ENCODE measurements at regions not wholly inside any gene's neighbourhood (a gene's known extent, or its start where the extent isn't known, plus 50 kb on each side); places are given as distances from the start of the nearest gene placed in this dataset.

DNA sequence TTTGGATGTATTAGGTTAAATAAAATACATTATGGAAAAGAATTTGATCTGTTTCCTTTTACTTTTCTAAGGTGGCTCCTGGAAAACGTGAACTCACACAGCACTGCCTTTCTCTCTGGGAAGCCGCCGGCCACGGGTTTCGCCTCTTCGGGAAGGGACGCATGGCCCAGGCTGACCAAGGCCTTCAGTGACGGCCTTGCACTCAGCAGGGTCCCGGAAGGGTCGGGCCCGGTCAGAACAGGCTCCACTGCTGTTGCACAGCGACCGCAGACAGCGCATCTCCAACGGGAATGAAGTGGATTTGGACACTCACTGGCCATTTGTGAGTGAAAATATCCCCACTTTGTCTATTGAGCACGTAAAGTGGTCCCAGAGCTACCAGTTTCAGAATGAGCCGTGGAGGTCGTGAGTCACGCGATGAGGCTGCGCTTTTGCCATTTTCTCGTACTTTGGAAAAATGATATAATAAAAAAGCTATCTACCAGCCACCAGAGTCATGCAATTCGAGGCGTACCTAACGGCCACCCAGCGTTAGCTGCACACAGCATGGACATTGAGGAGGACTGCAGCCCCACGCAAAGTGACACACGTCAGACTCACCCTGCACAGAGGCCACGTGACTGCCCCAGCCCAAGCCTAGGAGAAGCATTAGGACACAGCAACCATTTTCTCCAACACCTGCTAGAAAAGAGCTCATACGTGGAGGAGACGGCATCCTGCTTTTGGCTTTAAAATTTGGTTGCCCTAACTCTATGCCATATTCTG lies 244.3 kb downstream of the TTLL2 start:
- no peak for DNase-seq

DNA sequence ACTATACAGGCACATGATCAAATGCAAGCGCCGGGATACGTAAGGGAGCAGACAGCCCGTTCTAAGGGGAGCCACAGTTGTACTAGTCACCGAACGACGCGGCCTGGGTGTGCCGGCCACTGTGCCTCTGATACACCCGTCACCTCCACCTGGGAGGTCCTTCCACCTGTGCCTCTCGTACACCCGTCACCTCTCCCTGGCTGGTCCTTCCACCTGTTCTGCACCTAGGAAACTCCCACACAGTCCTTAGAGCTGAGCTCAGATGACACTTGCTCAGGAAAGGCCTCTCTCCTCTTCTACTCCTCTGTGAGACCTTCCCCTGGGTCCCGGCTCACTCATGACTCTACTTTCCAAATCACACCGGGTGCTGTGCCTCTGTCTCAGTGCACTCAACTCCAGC lies 245.0 kb downstream of the TTLL2 start:
- no peak for DNase-seq

DNA sequence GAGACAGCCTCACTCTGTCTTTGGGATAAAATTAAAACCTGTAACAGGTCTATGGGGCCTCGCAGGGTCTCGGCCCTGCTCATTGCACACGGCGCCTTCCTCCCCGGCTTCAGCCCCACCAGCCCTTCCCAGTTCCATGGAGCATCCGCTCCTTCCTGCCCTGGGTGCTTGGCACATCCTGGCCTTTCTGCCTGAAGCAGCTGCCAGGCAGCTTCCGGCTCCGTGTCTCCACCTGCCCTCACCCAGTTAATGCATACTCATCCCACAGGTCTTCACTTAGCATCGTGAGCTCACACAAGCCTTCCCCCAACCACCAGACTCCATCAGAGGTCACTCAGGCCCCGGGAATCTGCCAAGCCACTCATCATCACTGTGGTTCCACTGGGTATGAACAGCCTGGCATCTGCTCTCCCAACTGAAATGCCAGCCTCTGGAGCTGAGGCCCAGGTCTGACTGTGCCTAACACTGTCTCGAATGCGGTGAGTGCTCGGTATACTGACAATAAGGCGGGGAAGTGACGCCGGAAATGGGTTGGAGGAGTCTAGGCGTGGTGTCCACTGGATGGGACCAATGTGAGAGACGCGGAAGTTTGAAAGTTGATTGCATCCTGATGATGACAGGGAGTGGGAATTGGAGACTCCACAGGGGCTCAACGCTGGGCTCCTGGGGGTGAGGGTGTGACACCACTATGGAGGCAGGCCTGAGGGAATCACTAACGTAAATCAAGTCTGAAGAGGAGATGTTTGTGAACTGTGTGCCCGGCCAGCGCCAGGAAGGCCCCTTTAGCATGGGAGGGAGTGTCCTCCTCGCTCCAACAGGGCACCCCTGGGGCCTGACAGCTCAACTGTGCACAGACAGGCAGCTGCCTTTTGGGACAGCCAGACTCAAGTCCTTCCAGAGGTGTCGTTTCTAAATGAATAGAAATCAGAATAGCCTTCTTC lies 245.8 kb downstream of the TTLL2 start:
- no peak for DNase-seq

DNA sequence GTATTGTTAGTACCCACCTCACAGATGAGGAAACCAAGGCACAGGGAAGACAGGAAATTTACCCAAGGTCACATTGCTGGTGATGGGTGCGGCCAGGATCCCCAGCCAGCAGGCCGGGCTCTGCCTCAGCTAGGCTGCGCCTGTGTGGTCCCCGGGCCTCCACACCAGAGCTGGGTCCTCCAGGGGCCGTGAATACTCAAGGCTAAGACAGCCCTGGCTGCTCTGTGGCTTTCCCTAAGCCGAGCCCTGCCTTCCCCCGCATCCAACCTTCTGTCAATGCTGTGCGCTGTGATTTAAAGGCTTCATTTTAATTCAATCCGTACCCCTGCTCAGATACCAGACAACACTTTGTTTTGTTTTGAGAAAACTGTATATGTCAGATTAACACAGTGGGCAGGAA lies 246.7 kb downstream of the TTLL2 start:
- DNase-seq = no peak

DNA sequence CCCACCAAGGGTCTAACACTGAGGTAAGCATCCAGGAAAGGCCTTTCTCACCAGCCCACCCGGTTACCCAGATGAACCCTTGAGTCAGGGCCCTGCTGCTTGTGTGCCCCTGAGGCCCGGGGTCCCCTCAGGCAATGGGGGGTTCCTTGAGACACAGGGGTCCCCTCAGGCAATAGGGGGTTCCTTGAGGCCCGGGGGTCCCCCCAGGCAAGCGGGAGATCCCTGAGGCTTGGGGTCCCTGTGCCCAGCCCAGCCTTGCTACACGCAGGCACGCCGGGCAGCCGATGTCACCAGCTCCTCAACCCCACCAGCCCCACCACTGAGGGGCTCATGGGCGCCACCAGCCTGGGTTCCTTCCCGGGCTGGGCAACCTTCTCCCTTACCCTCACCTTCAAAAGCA lies 247.2 kb downstream of the TTLL2 start:
- no peak for DNase-seq

DNA sequence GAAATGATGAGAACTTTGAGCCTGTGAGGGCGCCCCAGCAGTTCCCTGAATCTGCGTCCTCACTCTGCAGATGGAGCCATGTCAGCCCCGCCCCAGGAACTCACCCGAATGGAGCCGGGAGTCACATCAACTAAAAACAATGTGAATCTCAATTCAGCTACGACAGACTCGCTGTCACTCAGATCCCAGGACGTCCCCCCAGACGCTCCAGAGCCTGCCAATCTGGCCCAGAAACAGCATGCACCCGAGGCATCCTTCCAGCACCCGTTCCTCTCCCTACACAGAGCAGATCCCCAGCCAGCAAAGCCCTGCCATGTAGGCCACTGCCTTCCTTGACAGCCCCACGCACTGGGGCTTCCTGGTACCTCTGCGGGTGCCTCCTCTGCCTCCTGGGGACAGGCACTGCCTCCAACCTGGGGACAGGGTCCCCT lies 248.0 kb downstream of the TTLL2 start:
- DNase-seq = no peak

DNA sequence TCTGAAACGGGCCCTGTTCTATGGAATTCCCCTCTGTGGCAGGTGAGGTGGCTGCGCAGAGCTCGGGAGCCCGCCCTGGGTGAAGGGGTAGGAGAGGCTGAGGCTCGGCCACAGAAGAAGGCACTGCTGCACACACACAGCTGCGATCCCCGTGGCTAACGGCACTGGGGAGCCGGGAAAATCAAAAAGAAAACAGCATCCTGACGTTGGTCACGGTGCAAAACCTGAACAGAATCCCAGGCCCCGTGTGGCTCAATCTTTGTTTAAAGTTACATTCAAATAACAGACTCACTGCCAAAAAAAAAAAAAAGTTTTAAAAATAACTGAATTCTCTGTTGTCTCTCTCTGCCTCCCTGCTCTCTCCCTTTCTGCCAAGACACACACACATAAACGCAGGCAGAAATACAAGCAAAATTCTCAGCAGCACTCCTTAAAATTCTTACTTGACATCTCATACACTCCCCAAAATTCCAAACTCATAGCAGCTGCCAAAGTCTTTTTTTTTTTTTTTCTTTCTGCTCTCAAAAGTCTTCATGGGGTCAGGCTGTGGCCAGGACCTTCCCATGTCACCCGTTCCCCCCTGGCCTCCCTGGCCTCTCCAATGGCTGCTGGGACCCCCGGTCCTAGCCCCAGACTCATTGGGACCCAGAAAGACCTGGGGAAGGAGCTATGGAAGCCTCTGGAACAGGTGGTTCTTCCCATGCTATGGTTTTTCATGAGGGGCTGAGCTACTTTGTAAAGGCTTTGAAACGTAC lies 248.8 kb downstream of the TTLL2 start:
- no peak for DNase-seq

DNA sequence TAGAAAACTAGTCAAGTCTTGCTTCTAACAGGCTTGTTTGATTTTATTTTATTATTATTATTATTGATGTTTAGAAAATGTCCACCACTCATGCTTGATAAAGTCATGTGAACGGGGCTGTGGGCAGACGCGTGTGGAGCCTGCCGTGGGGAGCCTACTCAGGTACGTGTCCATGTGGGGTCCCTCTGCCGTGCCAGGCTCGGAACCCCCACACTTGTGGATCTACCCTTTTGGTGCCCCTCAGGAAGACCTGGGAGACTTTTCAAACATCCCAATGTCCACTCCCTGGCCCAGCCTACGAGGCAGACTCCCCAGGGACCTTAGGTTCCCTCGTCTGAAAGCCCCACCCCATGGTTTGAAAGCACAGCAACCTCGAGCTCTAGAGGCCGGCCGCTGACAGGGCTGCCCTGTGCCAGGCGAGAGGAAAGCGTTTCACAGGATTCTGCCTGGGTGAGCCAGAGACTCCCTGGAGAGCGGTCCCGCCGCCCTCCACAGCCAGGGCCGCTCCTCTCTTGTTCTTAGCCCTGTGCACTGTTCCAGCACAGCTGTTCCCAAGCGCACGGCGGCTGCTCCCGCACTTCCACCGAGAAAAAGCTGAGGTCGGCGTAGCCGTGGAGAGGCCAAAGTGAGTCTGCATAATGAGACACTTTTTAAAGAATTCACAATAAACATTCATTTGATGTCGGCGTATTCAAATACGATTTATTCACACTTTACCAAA lies 249.7 kb downstream of the TTLL2 start:
- no peak for DNase-seq

DNA sequence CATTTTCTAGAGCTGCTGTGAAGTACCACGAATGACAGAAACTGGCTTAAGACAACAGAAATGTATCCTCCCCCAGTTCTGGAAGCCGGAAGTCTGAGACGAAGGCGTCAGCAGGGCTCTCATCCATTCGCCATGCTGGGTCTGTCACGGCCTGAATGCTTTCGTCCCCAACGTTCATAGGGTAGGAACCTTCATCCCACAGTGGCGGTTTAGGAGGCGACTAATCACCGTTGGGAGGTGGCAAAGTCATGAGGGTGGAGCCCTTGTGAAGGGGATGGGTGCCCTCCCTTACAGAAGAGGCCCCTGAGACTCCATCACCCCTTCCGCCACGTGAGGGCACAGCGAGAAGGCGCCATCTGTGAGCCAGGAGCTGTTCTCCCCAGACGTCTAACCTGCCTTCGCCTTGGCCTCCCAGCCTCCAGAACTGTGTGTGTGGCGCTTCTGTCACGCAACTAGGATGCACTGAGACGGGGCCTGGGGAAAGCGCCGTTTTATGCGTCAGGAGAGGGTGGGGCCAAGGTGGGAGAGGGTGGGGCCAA lies 250.3 kb downstream of the TTLL2 start:
- DNase-seq = no peak

DNA sequence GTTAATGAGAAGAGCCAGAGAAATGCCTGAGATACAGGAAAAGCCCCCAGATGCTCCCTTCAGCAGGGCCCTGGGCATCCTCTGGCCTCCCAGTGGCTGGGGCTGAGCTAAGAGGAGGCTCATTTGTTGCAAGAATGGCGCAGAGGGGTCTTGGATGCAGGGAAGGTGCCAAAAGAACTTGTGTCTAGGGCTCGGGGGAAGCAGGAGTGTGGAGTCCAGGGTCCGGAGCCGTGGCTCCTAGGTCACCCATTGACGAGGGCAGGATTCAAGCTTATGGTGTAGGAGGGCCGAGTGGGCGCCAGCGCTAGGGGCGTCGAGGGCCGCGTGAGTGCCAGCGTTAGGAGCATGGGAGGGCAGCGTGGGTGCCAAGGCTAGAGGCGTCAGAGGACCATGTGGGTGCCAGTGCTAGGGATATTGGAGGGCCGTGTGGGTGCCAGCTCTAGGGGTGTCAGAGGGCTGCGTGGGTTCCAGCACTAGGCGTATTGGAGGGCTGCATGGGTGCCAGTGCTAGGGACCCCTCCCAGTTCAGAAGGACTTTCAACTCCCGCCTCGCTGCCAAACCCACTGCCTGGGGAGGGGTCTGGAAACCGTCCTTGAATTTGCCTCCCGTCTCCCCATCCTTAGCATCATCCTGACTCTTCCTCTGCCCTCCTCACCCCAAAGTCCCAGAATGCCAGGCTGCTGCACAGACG lies 250.5 kb upstream of the AFDN start:
- DNase-seq = no peak

DNA sequence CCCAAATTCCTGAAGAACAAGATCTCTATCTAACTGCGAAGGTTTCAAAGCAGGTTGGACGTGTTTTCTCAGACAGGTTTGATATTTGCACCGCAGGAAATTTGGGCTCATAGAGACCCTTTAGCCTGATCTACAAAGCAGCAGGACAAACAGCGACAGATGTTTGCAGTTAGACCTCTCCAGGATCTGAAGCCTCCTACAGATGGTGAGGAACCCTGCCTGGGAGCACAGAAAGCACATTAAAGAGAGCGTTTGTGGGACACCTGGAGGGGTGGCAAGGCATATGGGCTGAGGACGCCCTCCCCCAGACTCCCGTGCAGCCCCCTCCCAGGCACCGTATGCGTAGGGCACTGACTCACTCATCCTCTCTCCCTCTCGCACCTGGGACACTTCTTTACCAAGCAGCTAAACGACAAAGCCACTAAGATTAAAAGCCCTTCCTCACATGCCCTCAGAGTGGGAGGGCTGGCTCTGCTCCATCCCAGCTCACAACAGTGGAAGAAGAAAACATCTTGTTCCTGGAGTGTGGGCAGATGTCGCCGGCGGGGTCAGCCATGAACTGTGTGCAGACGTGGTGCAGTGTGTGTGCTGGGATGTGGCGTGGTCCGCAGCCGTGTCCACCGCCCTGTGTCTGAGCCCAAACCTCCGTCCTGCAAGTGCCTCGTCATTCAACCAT lies 249.7 kb upstream of the AFDN start:
- no peak for DNase-seq

DNA sequence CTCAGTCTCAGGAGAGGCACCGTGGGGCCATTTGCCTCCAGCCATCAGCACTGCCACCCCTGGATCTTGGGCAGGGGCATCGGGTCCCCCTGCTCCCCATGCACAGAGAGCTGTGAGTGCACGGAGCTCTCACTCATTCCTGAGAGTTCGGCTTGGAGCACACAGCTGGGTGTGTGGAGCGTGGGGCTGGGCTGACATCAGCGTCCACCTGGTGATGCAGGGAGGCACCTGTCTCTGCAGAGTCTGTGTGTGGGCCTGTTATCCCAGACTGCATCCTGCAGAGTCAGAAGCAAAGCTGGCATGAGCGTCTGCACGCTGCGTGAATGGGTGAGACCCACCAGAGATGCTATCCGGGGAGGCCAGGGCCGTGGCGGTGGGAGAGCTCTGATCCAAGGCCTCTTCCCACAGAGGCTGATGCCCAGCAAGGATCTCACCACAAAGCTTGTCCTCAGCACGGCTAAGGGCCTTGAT lies 248.8 kb upstream of the AFDN start:
- no peak for DNase-seq

DNA sequence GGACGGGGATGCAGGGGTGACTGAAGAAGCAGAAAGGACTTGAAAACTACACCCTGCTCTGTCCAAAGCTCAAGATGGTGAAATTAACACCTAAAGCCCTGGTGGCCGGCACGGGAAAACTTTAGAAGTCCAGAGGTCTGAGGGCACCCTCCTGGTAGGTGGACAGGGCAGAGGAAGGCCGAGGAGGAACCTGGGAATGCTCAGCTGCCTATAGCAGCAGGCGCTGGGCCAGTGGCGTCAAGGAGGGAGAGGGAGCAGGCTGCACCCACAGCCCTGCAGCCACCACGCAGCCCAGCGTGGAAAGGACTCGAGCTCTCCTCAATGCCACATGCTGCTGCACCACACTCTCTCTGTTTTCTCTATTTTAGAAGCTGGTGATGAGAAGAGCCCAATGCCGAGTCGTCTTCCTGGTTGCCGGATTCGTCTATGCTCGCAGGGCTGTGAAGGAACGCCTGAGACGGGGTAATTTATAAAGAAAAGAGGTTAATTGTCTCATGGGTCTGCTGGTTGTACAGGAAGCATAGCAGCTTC lies 248.3 kb upstream of the AFDN start:
- DNase-seq = no peak

DNA sequence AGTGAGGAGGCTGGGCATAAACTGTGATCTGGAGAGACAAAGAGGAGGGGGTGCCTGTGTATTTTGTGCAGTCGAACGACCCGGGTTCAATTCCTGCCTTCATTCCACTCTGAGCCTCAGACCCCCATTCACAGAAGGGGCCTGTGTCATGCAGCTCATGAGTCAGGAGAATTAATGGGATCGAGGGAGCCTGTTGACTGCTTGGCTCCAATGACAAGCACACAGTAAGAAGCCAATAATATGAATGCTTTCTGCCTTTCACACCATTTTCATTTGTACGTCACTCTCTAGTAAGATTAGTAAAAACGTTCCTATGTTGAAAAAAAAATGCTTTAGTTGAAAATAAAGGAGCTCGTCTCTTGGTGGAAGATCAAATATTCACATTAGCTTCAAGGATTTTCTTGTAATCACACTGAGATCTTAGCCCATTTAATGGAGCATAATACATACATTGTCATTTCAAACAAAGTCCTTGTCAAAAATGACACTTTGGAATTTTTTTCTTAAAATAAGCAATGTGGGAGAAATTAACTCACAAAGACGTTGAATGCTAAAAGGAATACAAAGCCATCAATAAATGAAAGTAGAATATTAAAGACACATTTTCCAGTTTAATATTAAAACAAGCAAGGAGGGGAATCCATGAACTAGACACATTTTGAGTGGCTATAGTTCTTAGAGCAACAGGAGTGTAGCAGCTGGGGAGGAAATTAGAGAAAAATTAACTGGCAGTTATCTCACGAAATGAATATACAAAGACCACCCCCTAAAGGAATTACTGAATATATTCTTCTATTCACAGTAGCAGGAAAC lies 246.7 kb upstream of the AFDN start:
- no peak for DNase-seq

DNA sequence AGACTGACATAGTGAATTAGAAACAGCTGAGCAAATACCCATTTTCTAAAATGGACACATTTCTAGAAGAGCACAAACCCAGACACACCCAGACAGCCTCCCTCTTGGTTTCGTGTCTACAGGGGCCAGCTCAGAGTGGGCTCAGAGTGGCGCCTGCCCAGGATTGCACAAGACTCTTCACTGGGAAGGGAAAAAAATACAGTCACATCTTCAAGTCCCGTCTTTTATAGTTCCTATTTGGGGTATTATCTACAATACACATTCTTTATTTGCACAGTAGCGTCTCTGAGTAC lies 246.1 kb upstream of the AFDN start:
- no peak for DNase-seq

DNA sequence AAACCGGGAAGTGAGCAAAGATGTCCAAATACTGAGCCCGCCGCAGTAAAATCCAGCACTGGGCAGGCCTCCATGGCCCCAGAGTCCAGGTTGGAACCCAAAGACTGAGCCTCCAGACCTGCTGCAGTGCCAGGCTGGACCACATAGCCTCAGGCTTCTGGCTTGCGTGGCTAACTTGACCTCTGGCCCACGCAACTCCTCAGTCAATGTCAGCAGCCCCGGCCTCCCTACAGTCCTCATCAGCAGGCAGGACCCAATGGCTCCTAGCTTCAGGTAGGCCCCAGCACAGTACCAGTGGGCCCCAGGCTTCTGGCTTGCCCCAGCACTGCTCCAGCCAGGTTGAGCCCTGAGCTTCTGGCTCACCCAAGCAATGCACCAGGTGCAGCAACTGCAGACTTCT lies 245.1 kb upstream of the AFDN start:
- DNase-seq = no peak

DNA sequence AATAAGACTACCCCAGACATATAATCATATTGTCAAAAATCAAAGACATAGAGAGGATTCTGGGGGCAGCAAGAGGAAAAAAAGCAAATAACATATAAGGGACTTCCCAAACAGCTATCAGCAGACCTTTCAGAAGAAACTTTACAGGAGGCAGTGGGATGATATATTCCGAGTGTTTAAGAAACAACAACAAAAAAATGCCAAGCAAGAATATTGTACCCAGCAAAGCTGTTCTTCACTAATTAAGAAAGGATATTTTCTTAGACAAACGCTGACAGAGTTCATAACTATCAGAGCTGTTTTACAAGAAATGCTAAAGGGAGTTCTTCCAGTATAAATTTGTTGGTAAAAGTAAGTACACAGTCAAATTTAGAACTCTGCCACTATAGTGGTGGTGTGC lies 243.3 kb upstream of the AFDN start:
- no peak for DNase-seq

DNA sequence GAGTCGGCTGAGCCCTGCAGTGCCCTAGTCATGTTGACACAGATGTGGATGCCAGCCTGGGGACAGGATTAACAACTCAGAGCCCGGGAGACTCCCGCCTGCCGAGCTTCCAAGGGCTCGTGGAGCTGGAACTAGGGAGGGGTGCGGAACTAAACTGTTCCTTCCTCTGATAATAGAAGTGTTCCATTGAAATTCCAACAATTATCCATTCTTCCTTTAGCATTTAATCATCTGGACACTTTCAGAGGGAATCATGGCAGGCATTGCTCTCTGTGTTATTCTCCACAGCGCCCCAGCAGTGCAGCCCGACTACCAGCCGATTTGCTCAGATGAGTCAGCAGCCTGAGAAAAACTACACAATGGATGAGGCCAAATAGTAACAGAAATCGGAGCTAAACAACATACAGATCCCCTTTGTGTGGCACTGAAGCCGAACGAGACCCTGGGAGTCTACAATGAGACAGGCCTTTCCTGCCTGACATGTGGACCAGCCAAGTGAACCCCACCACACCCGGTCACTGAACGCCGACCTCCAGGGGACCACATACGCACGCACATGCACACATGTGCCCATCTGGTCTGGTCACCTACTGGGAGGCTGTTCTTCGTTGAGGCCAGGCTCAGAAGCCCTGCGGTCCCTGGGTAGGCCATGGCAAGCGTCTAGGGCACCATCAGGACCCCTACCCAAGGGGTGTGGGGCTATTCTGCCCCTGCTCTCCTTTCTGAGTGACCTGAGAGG lies 238.4 kb upstream of the AFDN start:
- DNase-seq = no peak

DNA sequence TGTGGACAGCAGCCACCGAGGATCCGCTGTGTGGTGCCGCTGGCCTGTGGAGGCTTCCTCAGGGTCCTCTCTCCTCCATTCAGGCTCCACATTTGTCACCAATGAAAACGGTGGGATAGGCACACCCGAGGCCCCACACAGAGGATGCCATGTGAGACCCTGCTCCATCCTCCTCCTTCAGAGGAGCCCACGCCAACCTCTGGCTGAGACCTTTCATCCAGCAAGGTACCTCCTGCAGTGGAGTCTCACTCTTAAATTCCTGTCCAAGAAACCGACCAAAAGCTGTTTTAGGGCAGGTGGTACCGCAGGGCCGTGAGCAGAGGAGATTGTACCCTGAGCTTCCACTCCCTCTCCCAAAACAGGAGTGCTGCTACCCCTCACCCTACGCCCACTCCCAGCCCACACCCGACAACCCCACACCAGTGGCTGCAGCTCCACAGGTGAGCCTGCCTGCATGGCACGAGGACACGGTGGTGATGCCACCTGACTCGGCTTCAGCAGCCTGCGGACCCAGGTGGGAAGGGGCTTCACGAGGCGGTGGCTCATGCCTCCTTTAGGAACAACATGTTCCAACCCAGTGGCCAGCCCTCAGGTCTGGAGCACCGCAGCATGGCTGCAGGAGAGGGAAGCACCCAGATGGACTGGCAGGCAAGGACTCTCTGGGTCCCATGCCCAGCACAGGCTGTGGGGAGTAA lies 237.6 kb upstream of the AFDN start:
- no peak for DNase-seq

Data from CD4-positive, alpha-beta T cell treated with Interleukin-4 for 4 hours (primary cell).